ENCODE measurements at regions not wholly inside any gene's neighbourhood (a gene's known extent, or its start where the extent isn't known, plus 50 kb on each side); places are given as distances from the start of the nearest gene placed in this dataset.

GRCh38 chr5:74250304-74251102, 390.0 kb downstream of the ENC1 start:
- no peak for DNase-seq (ENCODE audit: low read depth in 4 of 4, low spot score in 3 of 4)

GRCh38 chr5:74248576-74248975, 392.0 kb downstream of the ENC1 start:
- DNase-seq (ENCODE audit: low read depth in 4 of 4, low spot score in 3 of 4) = no peak

GRCh38 chr5:74244406-74244805, 396.1 kb downstream of the ENC1 start:
- DNase-seq (ENCODE audit: low read depth in 4 of 4, low spot score in 3 of 4) = no peak

- DNase-seq (ENCODE audit: low read depth in 4 of 4, low spot score in 3 of 4) = no peak
Measured at GRCh38 chr5:74243634-74244033, 396.9 kb downstream of the ENC1 start.

- DNase-seq (ENCODE audit: low read depth in 4 of 4, low spot score in 3 of 4) = no peak
Measured at GRCh38 chr5:74242516-74242915, 398.0 kb downstream of the ENC1 start.

- DNase-seq (ENCODE audit: low read depth in 4 of 4, low spot score in 3 of 4) = no peak
Measured at GRCh38 chr5:74241751-74242140, 398.8 kb downstream of the ENC1 start.

- DNase-seq (ENCODE audit: low read depth in 4 of 4, low spot score in 3 of 4) = no peak
Measured at GRCh38 chr5:74240783-74241750, 399.5 kb downstream of the ENC1 start.

GRCh38 chr5:74239261-74239660, 401.3 kb downstream of the ENC1 start:
- DNase-seq (ENCODE audit: low read depth in 4 of 4, low spot score in 3 of 4) = no peak

GRCh38 chr5:74237571-74238145, 402.9 kb downstream of the ENC1 start:
- DNase-seq (ENCODE audit: low read depth in 4 of 4, low spot score in 3 of 4) = no peak

GRCh38 chr5:74235552-74235951, 405.0 kb downstream of the ENC1 start:
- DNase-seq (ENCODE audit: low read depth in 4 of 4, low spot score in 3 of 4) = no peak

GRCh38 chr5:74233571-74233970, 407.0 kb downstream of the ENC1 start:
- DNase-seq (ENCODE audit: low read depth in 4 of 4, low spot score in 3 of 4) = no peak

GRCh38 chr5:74233091-74233490, 407.4 kb downstream of the ENC1 start:
- DNase-seq (ENCODE audit: low read depth in 4 of 4, low spot score in 3 of 4) = no peak

GRCh38 chr5:74232276-74232675, 408.3 kb downstream of the ENC1 start:
- no peak for DNase-seq (ENCODE audit: low read depth in 4 of 4, low spot score in 3 of 4)

- no peak for DNase-seq (ENCODE audit: low read depth in 4 of 4, low spot score in 3 of 4)
Measured at GRCh38 chr5:74231697-74232096, 408.8 kb downstream of the ENC1 start.

- no peak for DNase-seq (ENCODE audit: low read depth in 4 of 4, low spot score in 3 of 4)
Measured at GRCh38 chr5:74226716-74227485, 413.6 kb downstream of the ENC1 start.

GRCh38 chr5:74225587-74225986, 414.9 kb downstream of the ENC1 start:
- DNase-seq (ENCODE audit: low read depth in 4 of 4, low spot score in 3 of 4) = no peak

- no peak for DNase-seq (ENCODE audit: low read depth in 4 of 4, low spot score in 3 of 4)
Measured at GRCh38 chr5:74224331-74224730, 416.2 kb downstream of the ENC1 start.

- DNase-seq (ENCODE audit: low read depth in 4 of 4, low spot score in 3 of 4) = no peak
Measured at GRCh38 chr5:74222806-74223205, 417.7 kb downstream of the ENC1 start.

GRCh38 chr5:74221413-74221812, 419.1 kb downstream of the ENC1 start:
- no peak for DNase-seq (ENCODE audit: low read depth in 4 of 4, low spot score in 3 of 4)

- DNase-seq (ENCODE audit: low read depth in 4 of 4, low spot score in 3 of 4) = no peak
Measured at GRCh38 chr5:74216012-74216411, 424.5 kb downstream of the ENC1 start.

GRCh38 chr5:74212336-74212735, 428.2 kb downstream of the ENC1 start:
- DNase-seq (ENCODE audit: low read depth in 4 of 4, low spot score in 3 of 4) = no peak
